BE2C (cell line): ENCODE measurements at regions not wholly inside any gene's neighbourhood (a gene's known extent, or its start where the extent isn't known, plus 50 kb on each side); places are given as distances from the start of the nearest gene placed in this dataset.

Experiments
- DNase-seq: peaks from one replicate; pipeline ENCODE4 v3.0.0-alpha.2; 2020
- H3K27me3 ChIP-seq: fragments of 250-450 bp; sonication (Bioruptor Pico); 2 replicates; pipeline ENCODE4 v1.5.1; 2020; ENCODE audit warnings: mild to moderate bottlenecking
- H3K36me3 ChIP-seq: fragments of 250-450 bp; sonication (Bioruptor Pico); 2 replicates; pipeline ENCODE4 v1.5.1; 2020; ENCODE audit warnings: mild to moderate bottlenecking
- H3K4me1 ChIP-seq: fragments of 250-450 bp; sonication (Bioruptor Pico); 2 replicates; pipeline ENCODE4 v1.5.1; 2020
- H3K4me3 ChIP-seq: 2 replicates; pipeline ENCODE4 v1.5.1; 2011; ENCODE audit warnings: low read depth, low read length
- H3K9me3 ChIP-seq: fragments of 250-450 bp; sonication (Bioruptor Pico); 2 replicates; pipeline ENCODE4 v1.5.1; 2020
- CTCF ChIP-seq: IDR thresholded peaks from 2 replicates; pipeline ENCODE4 v1.5.1; 2012; ENCODE audit warnings: mild to moderate bottlenecking, low read depth, low read length

GRCh38 chr10:16105082-16105481 lies 244.8 kb upstream of the MINDY3 start:
- Histone ChIP-seq H3K4me1 (no peaks in the 10 kb centered on the region), H3K9me3 (no peaks in the 10 kb centered on the region), H3K4me3 (no peak overlapping the region), H3K36me3 (no peaks in the 10 kb centered on the region), H3K27me3 (no peaks in the 10 kb centered on the region)
- DNase-seq = no peak
- TF ChIP-seq CTCF = no peak

GRCh38 chr10:16116404-16117304 lies 256.3 kb upstream of the MINDY3 start:
- DNase-seq = no peak
- Histone ChIP-seq H3K36me3 (no peaks in the 10 kb centered on the region), H3K4me3 (no peak overlapping the region), H3K4me1 (no peaks in the 10 kb centered on the region), H3K9me3 (no peaks in the 10 kb centered on the region), H3K27me3 (no peaks in the 10 kb centered on the region)
- TF ChIP-seq CTCF = peak; percentile 53

GRCh38 chr10:16117305-16117695 lies 257.0 kb upstream of the MINDY3 start:
- no peak overlapping the region for H3K4me3 ChIP-seq
- no peaks in the 10 kb centered on the region for H3K4me1 ChIP-seq
- no peak for TF ChIP-seq CTCF
- H3K27me3 ChIP-seq = no peaks in the 10 kb centered on the region
- H3K36me3 ChIP-seq = no peaks in the 10 kb centered on the region
- DNase-seq = no peak
- H3K9me3 ChIP-seq = no peaks in the 10 kb centered on the region

- Histone ChIP-seq H3K36me3 (no peaks in the 10 kb centered on the region), H3K4me1 (no peaks in the 10 kb centered on the region), H3K9me3 (no peaks in the 10 kb centered on the region), H3K4me3 (no peak overlapping the region), H3K27me3 (no peaks in the 10 kb centered on the region)
- no peak for DNase-seq
- TF ChIP-seq CTCF = no peak
These were observed 259.1 kb upstream of the MINDY3 start for GRCh38 chr10:16119445-16119844.

- no peak for TF ChIP-seq CTCF
- Histone ChIP-seq H3K4me3 (no peak overlapping the region), H3K27me3 (no peaks in the 10 kb centered on the region), H3K9me3 (no peaks in the 10 kb centered on the region), H3K36me3 (no peaks in the 10 kb centered on the region), H3K4me1 (no peaks in the 10 kb centered on the region)
- DNase-seq = no peak
These were observed 260.3 kb upstream of the MINDY3 start for GRCh38 chr10:16120563-16120962.

GRCh38 chr10:16141499-16141898 lies 281.2 kb upstream of the MINDY3 start:
- no peaks in the 10 kb centered on the region for H3K36me3 ChIP-seq
- no peak for TF ChIP-seq CTCF
- no peaks in the 10 kb centered on the region for H3K4me1 ChIP-seq
- no peak for DNase-seq
- H3K9me3 ChIP-seq = no peaks in the 10 kb centered on the region
- no peaks in the 10 kb centered on the region for H3K27me3 ChIP-seq
- H3K4me3 ChIP-seq = no peak overlapping the region
